Panc1 (cell line): ENCODE measurements at regions not wholly inside any gene's neighbourhood (a gene's known extent, or its start where the extent isn't known, plus 50 kb on each side); places are given as distances from the start of the nearest gene placed in this dataset.

ENCODE experiments used
- POLR2AphosphoS5 ChIP-seq: IDR thresholded peaks from 2 replicates; pipeline ENCODE4 v1.6.1; 2012; ENCODE audit warnings: mild to moderate bottlenecking, low read depth, low read length, moderate library complexity
- REST ChIP-seq, 2 experiments: IDR thresholded peaks; 2 replicates each; pipeline ENCODE4 v1.6.1; 2011 to 2012; ENCODE audit warnings: low read depth in 2 of 2, control low read depth in 1 of 2, low read length in 1 of 2, mild to moderate bottlenecking in 1 of 2, moderate library complexity in 1 of 2; ENCODE audit not compliant: insufficient read depth in 1 of 2
- SIN3A ChIP-seq: IDR thresholded peaks from 2 replicates; pipeline ENCODE4 v1.6.1; 2012; ENCODE audit warnings: low read depth, mild to moderate bottlenecking, low read length, moderate library complexity, borderline replicate concordance; ENCODE audit not compliant: insufficient read depth
- TCF7L2 ChIP-seq: IDR thresholded peaks from 2 replicates; pipeline ENCODE4 v1.6.1; 2011; ENCODE audit warnings: mild to moderate bottlenecking, low read depth, low read length, inconsistent platforms
- TF ChIP-seq, protein P1 (sequence below): fragments of 450-650 bp; IDR thresholded peaks from 2 replicates; pipeline ENCODE4 v1.5.1; 2017; ENCODE audit warnings: mild to moderate bottlenecking

GRCh38 chr6:140017470-140017869 is 643.0 kb upstream of the CITED2 start:
- TF ChIP-seq, protein P1, sequence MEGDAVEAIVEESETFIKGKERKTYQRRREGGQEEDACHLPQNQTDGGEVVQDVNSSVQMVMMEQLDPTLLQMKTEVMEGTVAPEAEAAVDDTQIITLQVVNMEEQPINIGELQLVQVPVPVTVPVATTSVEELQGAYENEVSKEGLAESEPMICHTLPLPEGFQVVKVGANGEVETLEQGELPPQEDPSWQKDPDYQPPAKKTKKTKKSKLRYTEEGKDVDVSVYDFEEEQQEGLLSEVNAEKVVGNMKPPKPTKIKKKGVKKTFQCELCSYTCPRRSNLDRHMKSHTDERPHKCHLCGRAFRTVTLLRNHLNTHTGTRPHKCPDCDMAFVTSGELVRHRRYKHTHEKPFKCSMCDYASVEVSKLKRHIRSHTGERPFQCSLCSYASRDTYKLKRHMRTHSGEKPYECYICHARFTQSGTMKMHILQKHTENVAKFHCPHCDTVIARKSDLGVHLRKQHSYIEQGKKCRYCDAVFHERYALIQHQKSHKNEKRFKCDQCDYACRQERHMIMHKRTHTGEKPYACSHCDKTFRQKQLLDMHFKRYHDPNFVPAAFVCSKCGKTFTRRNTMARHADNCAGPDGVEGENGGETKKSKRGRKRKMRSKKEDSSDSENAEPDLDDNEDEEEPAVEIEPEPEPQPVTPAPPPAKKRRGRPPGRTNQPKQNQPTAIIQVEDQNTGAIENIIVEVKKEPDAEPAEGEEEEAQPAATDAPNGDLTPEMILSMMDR, result no peak
- TF ChIP-seq POLR2AphosphoS5 (no peak), REST (IDR thresholded peaks at IDR 0.05; ENCODE audit: insufficient read depth in 1 of 2, low read depth in 2 of 2, low read length in 1 of 2) (no peak), SIN3A (no peak), TCF7L2 (no peak)
